B cell (primary cell): ENCODE measurements at regions not wholly inside any gene's neighbourhood (a gene's known extent, or its start where the extent isn't known, plus 50 kb on each side); places are given as distances from the start of the nearest gene placed in this dataset.

ENCODE experiments used
- CTCF ChIP-seq: fragments of 200-600 bp; IDR thresholded peaks from one replicate; pipeline ENCODE4 v1.8.0; 2022; ENCODE audit warnings: antibody characterized with exemption, mild to moderate bottlenecking
- EZH2 ChIP-seq: IDR thresholded peaks from 2 replicates; pipeline ENCODE4 v1.6.1; 2012; ENCODE audit warnings: borderline replicate concordance, low read depth, mild to moderate bottlenecking, moderate library complexity, low read length; ENCODE audit not compliant: insufficient read depth, poor library complexity, severe bottlenecking

- no peak for TF ChIP-seq CTCF
- no peak for TF ChIP-seq EZH2
These were observed 175.9 kb upstream of the GJE1 start for GRCh38 chr6:141956868-141957267.
